GM21360 (cell line): ENCODE measurements at regions not wholly inside any gene's neighbourhood (a gene's known extent, or its start where the extent isn't known, plus 50 kb on each side); places are given as distances from the start of the nearest gene placed in this dataset.
"Not testable (repeated sequence)": the region's sequence is repeated elsewhere in the genome, so short reads cannot be mapped to it uniquely, and the experiment has no call there.

ENCODE experiments used
- ATAC-seq: cut with Tn5 transposase; IDR thresholded peaks from one replicate; pipeline ENCODE4 v1.9.1; 2021; ENCODE audit warnings: mild to moderate bottlenecking, moderate library complexity; ENCODE audit not compliant: unreplicated experiment

DNA sequence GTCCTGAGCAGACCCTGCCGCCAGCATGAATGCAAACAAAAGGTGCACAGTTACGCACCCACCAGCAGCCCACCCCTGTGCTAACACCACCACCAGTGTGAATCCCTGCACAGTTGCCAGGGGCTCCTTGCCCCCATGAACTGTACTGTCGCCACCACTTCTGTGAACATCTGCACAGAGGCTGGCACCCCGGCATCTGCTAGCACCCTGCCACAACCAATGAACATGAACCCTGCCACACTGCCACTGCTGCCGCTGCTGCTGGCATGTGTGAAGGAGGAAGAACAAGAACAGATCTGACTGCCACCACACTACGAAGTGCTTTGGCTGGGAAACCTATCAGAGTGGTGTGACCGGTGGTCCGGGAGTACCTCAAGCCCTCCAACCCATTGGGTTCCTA lies 261.3 kb downstream of the PARM1 start:
- no peak for ATAC-seq

DNA sequence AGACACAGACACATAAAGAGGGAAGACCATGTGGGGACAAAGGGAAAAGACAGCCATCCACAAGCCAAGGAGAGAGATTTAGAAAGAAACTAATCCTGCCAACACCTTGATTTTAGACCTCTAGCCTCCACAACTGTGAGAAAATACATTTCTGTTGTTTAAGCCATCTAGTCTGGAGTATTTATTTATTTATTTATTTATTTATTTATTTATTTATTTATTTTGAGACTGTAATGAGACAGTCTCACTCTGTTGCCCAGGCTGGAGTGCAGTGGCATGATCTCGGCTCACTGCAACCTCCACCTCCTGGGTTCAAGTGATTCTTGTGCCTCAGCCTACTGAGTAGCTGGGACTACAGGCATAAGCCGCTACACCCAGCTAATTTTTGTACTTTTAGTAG lies 259.3 kb downstream of the PARM1 start:
- ATAC-seq: not testable (repeated sequence)

DNA sequence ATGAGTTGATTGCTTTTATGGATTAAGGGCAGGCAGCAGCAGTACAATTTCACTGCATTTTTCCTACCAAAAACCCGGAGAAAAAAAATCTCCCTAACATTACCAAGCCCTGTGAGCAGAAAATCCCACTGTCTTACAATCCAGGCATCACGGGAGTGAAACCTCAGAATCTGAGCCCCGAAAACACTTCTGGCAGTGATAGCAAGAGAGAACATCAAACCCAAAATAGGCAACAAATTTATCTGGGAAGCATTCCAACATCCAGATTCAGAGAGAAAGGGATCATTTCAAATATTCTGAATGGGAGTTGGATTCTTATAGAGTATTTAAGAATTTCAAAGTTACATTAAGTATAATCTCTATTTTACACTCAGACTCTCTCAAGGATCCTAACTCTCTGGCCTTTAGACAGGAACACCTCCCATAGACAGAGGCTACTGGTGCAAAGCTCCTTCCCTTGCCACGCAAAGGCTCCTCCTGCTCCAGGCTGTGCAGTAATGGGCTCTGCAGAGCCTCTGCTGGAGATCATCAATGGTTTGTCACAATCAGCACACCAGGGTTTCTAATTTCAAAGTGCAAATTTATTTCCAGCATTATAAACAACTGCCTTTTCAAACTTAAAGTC lies 256.9 kb downstream of the PARM1 start:
- no peak for ATAC-seq

DNA sequence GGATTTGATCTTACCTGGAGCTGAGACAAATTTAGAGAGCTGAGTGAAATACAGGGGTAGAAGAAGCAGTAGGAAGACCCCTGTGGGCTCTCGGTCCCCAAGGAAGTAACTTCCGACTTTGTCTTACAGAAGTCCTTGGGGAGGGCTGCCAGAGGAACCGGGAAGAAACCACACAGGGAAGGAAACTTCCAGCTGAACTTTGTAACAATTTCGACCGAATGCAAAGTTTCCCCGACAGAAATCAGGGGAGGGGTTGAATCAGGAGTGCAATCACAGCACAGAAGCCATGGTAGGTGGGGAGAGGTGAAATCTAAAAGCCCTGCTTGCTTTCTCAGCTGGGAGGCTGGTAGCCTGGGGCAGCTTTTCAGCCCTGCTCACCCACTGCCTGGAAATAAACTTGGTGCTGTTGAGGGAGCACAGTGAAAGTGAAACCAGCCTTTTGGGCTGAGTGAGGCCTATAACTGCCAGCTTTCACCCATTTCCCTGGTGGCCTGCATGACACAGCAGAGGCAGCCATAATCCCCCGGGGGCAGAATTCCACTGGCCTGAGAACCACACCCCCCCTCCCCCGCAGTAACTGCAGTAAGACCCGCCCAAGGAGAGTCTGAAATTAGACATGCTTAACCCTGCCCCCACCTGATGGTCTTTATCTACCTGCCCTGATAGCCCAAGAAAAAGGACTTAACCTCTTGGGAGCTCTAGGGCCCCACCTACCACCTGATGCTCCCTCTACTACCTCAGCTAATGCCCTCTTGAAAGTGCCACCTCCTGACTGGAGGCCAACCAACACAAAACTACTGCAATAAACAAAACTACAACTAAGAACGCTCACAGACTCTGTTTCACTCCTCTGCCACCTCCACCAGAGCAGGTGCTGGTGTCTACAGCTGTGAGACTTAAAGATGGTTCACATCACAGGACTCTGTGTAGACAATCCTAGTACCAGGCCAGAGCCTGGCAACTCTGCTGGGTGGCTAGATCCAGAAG lies 248.2 kb downstream of the PARM1 start:
- peak; percentile 86 for ATAC-seq

DNA sequence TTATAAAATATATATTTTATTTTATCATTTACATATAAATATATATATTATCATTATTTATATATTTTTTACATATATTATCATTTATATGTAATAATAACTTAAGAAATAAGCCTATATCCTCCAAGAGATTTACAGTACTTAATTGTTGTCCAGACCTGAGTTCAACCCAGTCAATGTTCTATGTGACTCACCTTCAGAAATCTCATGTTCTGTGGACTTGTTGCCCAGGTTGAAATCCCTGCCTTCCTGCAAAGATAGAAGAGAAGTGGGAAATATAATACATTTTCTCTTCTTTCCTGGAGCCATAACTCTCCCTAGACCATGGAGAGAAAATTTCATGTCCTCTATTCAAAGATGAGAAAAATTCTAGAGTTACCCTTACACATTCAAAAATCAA lies 247.3 kb downstream of the PARM1 start:
- no peak for ATAC-seq

DNA sequence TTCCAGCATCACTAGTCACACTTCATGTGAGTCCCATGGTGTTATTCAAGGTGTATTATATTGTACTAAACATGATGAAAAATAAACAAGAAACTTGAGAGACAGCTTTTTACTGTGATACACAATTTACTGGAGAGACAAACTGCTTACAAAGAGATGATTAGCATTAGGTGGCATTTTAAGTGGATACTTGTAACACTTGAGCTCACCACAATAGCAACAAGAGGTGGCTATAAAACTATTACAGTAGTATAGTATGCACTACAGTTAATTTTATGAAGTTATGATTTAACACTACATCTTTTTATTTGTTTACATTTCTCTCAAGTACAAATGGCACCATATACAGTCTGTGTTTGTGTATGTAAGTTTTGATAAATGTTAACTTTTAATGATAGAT lies 246.6 kb downstream of the PARM1 start:
- no peak for ATAC-seq

DNA sequence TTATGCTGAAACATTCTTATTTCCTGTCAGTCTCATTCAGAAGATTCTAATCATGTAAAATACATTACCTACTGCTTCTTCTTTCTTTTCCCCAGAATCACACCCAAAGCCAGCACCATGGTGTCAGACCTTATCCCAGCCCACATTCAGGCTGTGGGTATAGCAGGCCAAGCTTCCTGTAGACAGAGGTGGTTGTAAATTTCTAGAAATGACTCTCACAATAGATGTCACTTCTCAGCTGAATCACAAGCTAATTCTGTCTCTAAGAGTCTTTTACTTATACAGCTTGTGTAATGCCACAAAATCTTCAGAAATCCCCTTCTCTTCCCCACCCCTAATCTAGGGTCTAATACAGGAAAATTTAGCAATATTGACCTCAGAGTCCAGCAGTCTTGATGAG lies 239.6 kb downstream of the PARM1 start:
- ATAC-seq: peak; percentile 97

DNA sequence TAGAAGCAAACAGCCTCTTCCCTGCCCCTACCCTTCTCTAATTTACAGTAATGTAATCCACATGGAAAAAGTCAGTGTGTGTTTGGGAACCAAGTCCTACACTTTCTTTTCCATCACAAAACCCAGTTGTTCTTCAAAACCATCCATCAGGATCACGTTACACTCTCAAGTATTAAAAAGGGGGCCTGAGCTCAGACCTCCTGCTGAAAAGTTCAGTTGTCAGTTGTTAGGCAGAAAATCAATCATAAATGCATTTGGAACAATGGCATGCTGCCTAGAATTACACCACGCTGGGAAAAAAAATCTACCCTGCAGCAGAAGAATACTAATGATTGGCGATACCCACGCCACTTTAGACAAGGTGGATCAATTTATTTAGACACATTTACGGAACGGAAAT lies 236.5 kb downstream of the PARM1 start:
- no peak for ATAC-seq

DNA sequence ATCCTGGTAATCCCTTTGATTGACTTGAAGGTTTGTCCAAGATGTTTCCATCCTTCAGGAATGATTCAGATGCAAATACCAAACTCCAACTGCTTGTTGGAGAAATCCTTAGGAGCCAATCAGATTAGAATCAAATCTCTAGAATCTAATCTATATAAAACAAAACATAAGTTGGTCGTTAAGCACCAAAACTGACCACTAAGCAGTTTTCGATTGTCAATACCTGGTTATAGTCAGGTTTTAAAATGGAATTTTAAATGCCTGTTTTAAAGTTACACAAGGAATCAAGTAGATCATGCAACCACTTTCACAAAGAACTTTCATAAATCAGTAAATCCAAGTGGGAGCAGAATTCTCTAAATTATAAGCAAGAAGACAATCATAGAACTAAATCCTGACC lies 236.1 kb downstream of the PARM1 start:
- ATAC-seq: no peak

DNA sequence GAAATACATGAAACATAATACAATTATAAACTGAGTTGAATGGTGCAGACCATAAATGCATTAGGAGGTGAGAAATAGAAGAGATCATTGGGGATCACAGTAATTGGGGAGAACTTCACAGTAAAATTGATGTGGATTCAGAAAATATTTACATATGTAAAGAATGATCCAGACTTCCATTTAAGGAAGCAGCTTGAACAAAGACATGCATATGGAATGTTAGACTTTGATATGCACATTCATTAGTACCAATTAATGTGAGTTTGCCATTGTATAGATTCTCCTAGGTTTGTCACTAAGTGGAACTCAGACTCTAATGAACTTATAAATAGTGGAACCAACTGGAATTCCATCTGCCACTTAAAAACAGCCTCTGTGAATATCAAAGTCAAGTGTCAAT lies 235.6 kb downstream of the PARM1 start:
- ATAC-seq: no peak

DNA sequence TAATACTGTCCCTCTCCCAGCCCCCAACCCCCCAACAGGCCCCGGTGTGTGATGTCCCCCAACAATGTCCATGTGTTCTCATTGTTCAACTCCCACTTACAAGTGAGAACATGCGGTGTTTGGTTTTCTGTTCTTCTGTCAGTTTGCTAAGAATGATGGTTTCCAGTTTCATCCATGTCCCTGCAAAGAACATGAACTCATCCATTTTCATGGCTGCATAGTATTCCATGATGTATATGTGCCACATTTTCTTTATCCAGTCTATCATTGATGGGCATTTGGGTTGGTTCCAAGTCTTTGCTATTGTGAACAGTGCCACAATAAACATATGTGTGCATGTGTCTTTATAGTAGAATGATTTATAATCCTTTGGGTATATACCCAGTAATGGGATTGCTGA lies 232.2 kb downstream of the PARM1 start:
- ATAC-seq: not testable (repeated sequence)

DNA sequence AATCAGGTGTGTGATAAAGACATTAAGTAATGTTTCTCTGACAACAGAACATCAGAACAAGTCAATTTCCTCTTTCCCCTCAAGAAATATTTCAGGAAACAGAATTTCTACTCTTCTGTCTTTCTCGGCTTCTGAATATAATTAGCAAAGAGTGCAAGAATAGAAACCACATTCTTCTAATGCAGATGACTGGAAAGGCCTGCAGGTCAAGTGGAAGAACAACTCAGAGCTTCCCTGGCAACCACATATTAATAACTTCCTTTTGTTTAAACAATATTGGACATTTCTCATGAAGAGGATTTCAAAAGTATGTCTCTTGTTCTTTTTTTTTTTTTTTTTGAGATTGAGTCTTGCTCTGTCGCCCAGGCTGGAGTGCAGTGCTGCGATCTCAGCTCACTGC lies 225.5 kb downstream of the PARM1 start:
- no peak for ATAC-seq

DNA sequence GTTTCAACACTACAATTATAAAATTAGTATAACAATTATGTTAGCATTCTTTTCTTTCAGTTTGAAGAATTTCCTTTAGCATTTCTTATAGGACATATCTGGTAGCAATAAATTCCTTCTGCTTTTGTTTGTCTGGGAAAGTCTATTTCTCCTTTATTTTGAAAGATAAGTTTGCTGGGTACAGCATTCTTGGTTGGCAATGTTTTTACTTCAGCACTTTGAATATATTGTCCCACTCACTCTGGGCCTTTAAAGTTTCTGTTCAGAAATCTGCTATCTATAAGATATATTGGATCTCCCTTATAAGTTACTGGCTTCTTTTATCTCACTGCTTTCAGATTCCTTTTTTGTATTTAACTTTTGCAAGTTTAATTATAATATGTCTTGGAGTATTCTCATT lies 222.1 kb downstream of the PARM1 start:
- no peak for ATAC-seq

DNA sequence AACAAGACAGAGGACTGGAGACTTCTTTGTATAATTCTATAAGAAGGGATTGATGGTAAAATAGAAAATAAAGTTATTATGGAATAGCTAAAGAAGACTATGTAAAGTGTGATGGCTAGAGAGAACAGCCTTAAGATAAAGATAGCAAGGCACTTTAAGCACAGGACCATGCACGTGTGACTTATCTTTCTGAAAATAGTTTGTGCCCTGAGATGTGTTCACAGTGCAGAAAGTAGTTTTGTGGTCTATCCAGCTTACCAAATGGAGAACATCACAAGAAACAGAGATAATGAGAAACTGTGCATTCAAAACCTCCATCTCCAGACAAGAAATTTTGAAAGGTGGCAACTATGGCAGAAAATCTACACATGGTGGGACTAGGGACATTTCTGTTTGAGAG lies 213.3 kb downstream of the PARM1 start:
- no peak for ATAC-seq

DNA sequence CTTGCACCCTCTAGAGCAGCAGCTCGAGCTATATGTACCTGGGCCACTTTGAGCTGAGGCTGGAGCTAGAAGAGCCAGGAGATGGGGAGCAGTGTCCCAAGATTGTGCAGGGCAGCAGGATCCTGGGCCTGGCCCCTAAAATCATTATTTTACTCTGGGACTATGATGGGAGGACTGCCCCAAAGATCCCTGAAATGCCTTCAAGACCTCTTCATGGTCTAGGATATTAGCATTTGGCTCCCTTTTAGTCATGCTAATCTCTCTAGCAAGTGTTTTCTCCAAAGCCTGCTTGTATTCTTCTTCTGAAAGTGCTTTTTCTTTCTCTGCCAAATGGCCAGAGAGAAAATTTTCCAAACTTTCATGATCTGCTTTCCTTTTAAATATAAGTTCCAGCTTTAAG lies 211.6 kb downstream of the PARM1 start:
- no peak for ATAC-seq

DNA sequence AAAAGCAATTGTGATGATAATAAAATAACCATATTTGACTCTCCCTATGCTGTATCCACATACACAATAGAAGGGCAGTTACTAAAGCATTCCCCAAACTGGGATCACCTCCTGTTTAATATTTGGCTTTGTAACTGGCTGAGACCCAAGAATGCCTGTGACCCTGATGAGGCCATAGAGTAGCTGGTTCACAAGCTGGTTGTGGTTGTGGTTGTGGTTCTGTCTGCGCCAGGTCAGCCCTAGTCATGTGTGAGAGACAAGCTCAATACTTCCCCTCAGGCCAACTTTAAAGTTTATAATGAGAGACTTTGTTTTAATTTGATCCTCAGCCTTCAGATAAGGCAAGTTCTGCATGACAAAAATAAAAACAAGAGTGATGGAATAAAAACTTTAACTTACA lies 209.9 kb downstream of the PARM1 start:
- no peak for ATAC-seq

DNA sequence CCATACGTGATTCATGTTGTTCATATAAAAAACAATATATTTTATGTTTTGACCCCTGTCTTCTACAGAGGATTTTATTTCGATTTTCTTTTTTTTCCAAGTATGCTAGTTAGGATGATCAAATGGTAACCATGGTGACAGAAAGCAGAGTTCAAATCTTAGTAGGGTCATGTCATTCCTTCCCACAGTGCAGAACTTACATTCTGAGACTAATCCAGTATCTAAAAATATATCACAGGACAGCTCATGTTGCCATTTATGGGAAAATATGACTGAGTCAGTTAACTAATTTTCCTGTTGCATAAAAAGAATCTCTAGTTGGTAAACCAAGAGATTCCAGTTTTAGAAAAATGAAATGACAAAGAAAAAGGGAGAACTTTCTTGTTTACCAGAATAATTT lies 209.5 kb downstream of the PARM1 start:
- no peak for ATAC-seq

DNA sequence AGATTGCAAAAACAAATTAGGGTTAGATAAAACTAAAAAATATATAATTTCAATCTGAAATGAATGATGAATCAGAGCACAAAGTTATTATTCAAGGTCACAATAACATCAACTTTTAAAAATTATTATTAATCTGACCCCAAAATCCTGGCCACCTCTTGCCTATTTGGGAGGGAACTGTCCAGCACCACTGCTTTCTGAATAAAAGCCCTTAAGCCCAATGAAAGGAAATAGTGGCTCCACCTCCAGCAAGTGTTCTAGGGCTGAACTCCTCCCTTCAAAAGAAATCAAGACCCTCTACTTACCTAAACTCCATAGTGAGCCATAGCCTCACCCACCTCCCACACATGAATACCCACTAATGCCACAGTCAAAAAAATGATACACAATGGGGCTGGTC lies 208.2 kb downstream of the PARM1 start:
- no peak for ATAC-seq

DNA sequence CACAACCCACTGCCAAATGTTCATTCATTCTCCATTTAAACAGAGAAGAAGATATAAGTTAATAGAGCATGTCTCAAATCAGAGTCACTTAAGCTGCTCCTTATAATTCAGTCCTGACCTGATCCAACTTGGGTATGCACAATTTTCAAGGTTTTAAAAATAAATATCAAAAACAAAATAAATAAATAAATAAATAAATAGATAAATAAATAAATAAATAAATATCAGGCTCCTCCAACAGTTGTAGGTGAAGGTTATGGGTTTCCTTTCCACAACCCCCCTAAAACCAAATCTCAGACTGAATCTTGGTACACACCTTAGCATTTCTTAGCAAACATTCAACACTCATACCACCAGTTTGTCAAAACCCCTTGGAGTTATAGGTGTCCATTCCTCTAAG lies 204.4 kb downstream of the PARM1 start:
- ATAC-seq: no peak

DNA sequence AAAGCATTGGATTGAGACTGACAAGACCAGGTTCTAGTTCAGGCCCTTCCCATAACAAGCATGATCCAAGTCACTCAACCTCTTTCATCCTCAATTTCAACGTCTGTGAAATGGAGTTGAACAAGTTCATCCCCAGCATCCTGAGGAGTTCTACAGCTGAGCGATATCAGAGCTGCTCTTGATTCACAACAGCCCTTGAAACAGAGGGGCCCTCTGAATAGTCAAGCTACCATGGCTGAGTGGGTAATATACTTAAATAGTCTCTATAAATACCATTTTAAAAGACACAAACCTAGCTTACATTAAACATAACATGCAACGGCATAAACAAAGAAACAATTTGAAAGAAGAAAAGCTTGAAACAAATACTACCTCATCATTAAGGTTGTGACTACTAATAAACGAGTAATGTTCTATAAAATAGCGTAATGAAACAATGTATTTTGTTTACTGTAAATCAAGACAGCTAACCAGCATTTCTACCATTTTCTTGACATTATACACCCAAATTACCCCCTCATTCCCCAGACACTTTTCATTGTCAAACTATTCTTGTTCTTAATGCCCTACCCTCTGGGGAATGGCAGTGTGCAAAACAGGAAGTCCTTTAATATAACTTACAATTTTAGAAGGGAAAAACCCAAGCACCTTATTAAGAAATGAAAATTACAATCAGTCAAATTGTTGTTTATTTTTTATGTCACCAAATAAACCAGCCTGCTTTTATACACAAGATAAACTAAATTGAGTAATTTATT lies 202.3 kb downstream of the PARM1 start:
- peak; percentile 66 for ATAC-seq

DNA sequence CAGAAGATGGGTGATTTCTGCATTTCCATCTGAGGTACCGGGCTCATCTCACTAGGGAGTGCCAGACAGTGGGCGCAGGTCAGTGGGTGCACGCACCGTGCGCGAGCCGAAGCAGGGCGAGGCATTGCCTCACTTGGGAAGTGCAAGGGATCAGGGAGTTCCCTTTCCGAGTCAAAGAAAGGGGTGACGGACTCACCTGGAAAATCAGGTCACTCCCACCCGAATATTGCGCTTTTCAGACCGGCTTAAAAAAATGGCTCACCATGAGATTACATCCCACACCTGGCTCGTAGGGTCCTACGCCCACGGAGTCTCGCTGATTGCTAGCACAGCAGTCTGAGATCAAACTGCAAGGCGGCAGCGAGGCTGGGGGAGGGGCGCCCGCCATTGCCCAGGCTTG lies 194.0 kb downstream of the PARM1 start:
- not testable (repeated sequence) for ATAC-seq

DNA sequence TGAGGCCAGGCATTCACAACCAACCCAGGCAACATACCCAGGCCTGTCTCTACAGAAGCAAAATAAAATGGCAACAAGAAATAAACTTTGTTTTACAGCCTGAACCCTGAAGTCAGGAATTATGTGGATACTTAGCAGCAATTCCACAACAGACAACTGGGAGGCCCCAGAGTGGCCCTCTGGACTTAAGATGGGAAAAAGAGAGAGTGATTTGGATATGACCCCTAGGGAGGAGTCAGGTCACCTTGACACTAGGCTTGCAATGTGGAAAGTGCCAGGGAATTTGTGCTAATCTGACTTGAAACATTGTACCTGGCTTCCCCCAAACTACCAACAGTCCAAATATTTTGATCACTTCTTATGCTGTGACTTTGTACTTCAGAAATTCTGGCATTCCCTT lies 193.1 kb downstream of the PARM1 start:
- ATAC-seq: no peak
